Stomach (tissue), 8 donors: ENCODE measurements at regions not wholly inside any gene's neighbourhood (a gene's known extent, or its start where the extent isn't known, plus 50 kb on each side); places are given as distances from the start of the nearest gene placed in this dataset.

ENCODE experiments used
- DNase-seq, 2 donors: peaks; one replicate each; pipeline versions ENCODE4 v3.0.0 to v3.0.0-alpha.2; 2013 to 2019
- H3K27ac ChIP-seq, 5 donors: fragments of 200-600 bp in 4 of 5; sonication (generic) in 4 of 5; one replicate each; pipeline ENCODE4 v1.5.1; 2013 to 2019; ENCODE audit warnings: mild to moderate bottlenecking in 1 of 5, moderate library complexity in 1 of 5
- H3K27me3 ChIP-seq, 3 donors: fragments of 200-600 bp; sonication (generic); one replicate each; pipeline ENCODE4 v1.5.1; 2017 to 2019; ENCODE audit warnings: mixed run types in 1 of 3
- H3K36me3 ChIP-seq, 4 donors: fragments of 200-600 bp; sonication (generic); 1 replicate in 3 of 4; 2 replicates in 1 of 4; pipeline ENCODE4 v1.5.1; 2016 to 2019
- H3K4me1 ChIP-seq, 4 donors: fragments of 200-600 bp; sonication (generic); one replicate each; pipeline ENCODE4 v1.5.1; 2016 to 2019
- H3K4me3 ChIP-seq, 4 donors: fragments of 200-600 bp; sonication (generic) in 3 of 4; one replicate each; pipeline ENCODE4 v1.5.1; 2016 to 2019; ENCODE audit warnings: mild to moderate bottlenecking in 1 of 4
- H3K9me3 ChIP-seq, 4 donors: fragments of 200-600 bp; sonication (generic); one replicate each; pipeline ENCODE4 v1.5.1; 2016 to 2019
- CTCF ChIP-seq, 7 experiments: fragments of 450-650 bp in 4 of 7; fragments of 200-600 bp in 3 of 7; sonication (generic) in 3 of 7; IDR thresholded peaks; one replicate each; pipeline ENCODE4 v1.5.1; 2016 to 2019; ENCODE audit warnings: antibody characterized with exemption in 7 of 7, control low read depth in 2 of 7, mild to moderate bottlenecking in 1 of 7
- EP300 ChIP-seq: sonication (generic); formaldehyde crosslinking; IDR thresholded peaks from one replicate; pipeline ENCODE4 v1.6.1; 2017; ENCODE audit warnings: antibody characterized with exemption
- POLR2A ChIP-seq, 4 donors: fragments of 450-650 bp; IDR thresholded peaks; one replicate each; pipeline ENCODE4 v1.6.1; 2016; ENCODE audit warnings: antibody characterized with exemption in 4 of 4, control low read depth in 2 of 4, mild to moderate bottlenecking in 1 of 4, moderate library complexity in 1 of 4
- POLR2AphosphoS5 ChIP-seq, 3 donors: sonication (generic); formaldehyde crosslinking; IDR thresholded peaks; one replicate each; pipeline ENCODE4 v1.6.1; 2016; ENCODE audit warnings: antibody characterized with exemption in 3 of 3
- WGBS, 5 donors: extraction: QIAGEN DNeasy Blood & Tissue Kit in 3 of 5; methylation state at CpG; one replicate each; pipeline versions ENCODE4 v1.1.5 to v1.1.7; 2013 to 2018; 5-methylcytosine and 5-hydroxymethylcytosine counted together
- intact Hi-C: fragments of 100-400 bp; cut with DNase I; formaldehyde crosslinking; loops from one replicate; pipeline ENCODE4 v1.15.1; 2023; ENCODE audit warnings: low total_unique reads
- donor health status: healthy with polysubstance abuse.
- donor health status: Bipolar disorder and iron deficiency.
- donor health status: healthy.

DNA sequence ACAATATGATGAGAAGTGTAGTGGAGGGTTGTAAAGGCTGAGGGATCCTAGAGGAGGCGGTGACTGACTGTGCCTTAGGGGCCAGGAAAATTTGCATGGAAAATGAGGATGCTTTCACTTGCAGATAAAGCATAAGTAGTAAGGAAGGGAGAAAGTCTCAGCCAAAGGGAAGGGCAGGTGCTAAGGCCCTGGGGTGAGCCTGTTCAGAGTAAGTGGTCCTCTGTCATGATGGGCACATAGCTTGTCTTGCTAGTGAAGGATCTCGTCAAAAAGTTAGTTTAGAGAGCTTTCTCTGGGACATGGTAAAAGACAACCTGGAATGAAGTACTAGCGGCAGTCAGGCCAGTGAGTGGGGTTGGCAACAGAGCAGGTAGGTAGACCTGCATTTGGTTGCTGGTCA, 75.4 kb upstream of the CPLX2 start:
- H3K4me3 ChIP-seq = no peak overlapping the region
- H3K27ac ChIP-seq = no peak overlapping the region
- WGBS, 5 donors = 54 to 67% (median 63%) methylated on average over 3 of the region's 3 CpGs
- peaks cover 7 to 19% (median 16%) of the 10 kb centered on the region in 4 donors for H3K4me1 ChIP-seq
- H3K27me3 ChIP-seq = peaks cover 0 to 91% (median 42%) of the 10 kb centered on the region in 3 donors
- DNase-seq = no peak
- intact Hi-C loops = no loop called here
- H3K9me3 ChIP-seq = peaks cover 0 to 13% (median 9%) of the 10 kb centered on the region in 4 donors
- H3K36me3 ChIP-seq = no peaks in the 10 kb centered on the region
- TF ChIP-seq POLR2A (IDR thresholded peaks at IDR 0.05) (no peak), CTCF (IDR thresholded peaks at IDR 0.05) (no peak), POLR2AphosphoS5 (IDR thresholded peaks at IDR 0.05) (no peak), EP300 (no peak)

- Histone ChIP-seq H3K4me3 (peak overlapping the region; percentile 16 to 24 (median 18)), H3K9me3 (peaks cover 0 to 11% (median 6%) of the 10 kb centered on the region in 4 donors), H3K36me3 (no peaks in the 10 kb centered on the region), H3K27me3 (peaks cover 0 to 100% (median 42%) of the 10 kb centered on the region in 3 donors), H3K27ac (peak overlapping the region in 3 of 5 donors; percentile 22 to 60 (median 29)), H3K4me1 (peaks cover 7 to 19% (median 16%) of the 10 kb centered on the region in 4 donors)
- DNase-seq = peak; percentile 80 to 97
- WGBS, 5 donors = 2 to 9% (median 4%) methylated on average over 22 to 108 of the region's 108 CpGs
- intact Hi-C loops = no loop called here
- TF ChIP-seq EP300 = no peak
- TF ChIP-seq POLR2AphosphoS5 (IDR thresholded peaks at IDR 0.05) = peak in 1 of 3 donors; percentile 57
- TF ChIP-seq CTCF (IDR thresholded peaks at IDR 0.05) = no peak
Measured at GRCh38 chr5:175796536-175797499, 74.6 kb upstream of the CPLX2 start.

DNA sequence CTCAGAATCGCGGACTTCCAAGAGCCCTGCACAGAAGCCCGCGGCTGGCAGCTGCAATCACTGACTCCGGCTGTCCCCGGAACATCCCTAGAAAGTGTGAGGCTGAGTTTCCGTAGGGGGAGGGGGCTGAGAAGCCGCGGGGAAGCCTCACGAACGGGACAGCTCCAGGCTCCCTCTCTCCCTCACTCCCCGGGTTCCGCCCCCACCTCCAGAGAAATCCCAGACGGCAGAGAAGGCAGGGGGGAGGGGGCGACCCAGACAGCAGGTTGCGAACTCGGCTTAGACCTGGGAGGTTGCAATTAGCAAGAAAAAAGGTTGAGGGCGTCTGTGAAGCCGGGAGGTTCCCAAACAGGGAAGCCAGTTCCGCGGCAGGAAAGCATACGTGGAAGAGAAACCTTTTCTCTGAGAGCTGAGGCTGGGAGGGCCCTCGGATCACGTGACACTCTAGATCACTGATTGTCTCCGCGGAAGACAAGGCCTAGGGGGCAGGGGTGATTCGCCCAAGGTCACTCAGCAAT, 73.8 kb upstream of the CPLX2 start:
- peak in 1 of 2 donors; percentile 37 for DNase-seq
- peaks cover 0 to 100% (median 42%) of the 10 kb centered on the region in 3 donors for H3K27me3 ChIP-seq
- 1 to 4% (median 2%) methylated on average over 17 to 27 of the region's 27 CpGs for WGBS, 5 donors

More for the DNA sequence above, 73.8 kb upstream of the CPLX2 start:
- intact Hi-C loops = no loop called here
- no peaks in the 10 kb centered on the region for H3K36me3 ChIP-seq
- TF ChIP-seq EP300 (no peak), CTCF (IDR thresholded peaks at IDR 0.05) (no peak), POLR2AphosphoS5 (IDR thresholded peaks at IDR 0.05) (no peak), POLR2A (IDR thresholded peaks at IDR 0.05) (no peak)
- peak overlapping the region in 3 of 5 donors; percentile 28 to 60 (median 29) for H3K27ac ChIP-seq
- peaks cover 7 to 19% (median 16%) of the 10 kb centered on the region in 4 donors for H3K4me1 ChIP-seq
- peaks cover 0 to 4% (median 0%) of the 10 kb centered on the region in 4 donors for H3K9me3 ChIP-seq
- H3K4me3 ChIP-seq = peak overlapping the region in 3 of 4 donors; percentile 16 to 24 (median 19)
